COLO668 (cell line): ENCODE measurements at regions not wholly inside any gene's neighbourhood (a gene's known extent, or its start where the extent isn't known, plus 50 kb on each side); places are given as distances from the start of the nearest gene placed in this dataset.
"Not testable (repeated sequence)": the region's sequence is repeated elsewhere in the genome, so short reads cannot be mapped to it uniquely, and the experiment has no call there.

Experiments used
- DNase-seq: peaks from one replicate; lab custom pipeline; 2025; ENCODE audit not compliant: unreplicated experiment; lab: John Stamatoyannopoulos, UW

DNA sequence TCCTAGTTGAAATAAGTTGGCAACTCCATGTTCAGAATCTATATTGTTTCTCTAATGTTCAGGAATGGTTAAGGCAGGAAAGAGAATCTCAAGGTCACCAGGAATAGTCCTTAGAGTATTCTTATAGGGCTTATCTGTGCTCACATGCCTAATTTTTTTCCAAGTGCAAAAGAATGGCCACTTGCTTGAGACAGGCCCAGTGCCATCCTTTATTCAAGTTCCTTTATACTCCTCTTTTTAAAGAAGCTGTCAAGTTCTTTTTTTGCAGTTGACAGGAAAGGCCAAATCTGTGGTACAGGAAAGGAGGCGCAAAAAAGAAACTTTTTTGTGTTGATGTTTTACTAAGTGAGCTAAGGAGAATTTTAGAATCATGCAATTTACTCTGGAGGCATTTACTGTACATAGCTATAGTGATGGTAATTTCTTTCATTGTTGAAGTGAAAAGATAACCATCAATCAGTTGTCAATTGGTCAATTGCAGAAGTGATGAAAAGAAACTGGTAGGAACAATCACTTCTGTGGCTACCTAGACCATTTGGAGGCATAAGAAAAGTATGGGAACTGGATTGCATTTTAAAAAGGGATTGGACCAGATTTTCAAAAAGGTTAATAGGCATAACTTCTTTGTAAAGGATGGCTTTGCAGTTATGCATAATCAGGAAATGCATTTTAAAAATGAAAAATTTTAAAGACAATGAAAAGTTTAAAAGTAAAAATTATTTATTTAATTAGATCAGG, 102.5 kb upstream of the SOX2 start:
- no peak for DNase-seq

DNA sequence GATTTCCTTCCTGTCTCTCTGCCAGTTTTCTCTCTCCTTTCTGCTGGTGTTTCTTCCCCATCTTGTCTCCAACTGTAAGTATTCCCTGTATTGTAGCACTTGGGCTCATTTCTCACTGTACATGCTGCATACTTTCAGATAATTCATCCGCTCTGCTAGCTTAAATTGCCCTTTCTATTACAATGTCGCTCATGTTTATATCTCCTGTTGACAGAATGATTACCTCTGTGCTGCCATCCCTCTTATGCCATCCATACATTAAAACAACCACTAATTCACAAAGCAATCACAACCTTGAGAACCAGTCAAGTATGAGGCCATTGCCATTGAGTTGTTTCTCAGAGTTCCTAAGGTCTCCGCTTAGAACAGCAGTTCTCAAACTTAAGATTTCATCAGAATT, 107.5 kb upstream of the SOX2 start:
- no peak for DNase-seq

DNA sequence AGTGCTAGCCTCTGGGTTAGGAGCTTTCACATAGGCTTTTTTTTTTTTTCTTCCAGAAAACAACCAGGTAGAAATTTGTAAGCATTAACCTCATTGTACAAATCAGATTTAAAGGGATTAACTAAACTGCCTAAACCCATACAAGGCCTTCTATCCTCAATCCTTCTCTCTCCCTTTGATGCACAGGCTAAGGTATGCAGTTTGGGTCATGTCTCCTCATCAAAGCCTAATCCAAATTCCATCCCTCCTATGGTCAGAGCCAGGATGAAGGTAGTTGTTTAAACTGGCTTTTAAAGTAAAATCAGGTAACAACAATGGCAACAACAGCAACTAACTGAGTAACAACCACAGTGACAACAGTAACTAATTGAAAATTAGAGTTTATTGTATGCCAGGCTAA, 115.6 kb upstream of the SOX2 start:
- no peak for DNase-seq

- not testable (repeated sequence) for DNase-seq
These were observed 120.8 kb upstream of the SOX2 start for GRCh38 chr3:181590939-181591338.

- no peak for DNase-seq
These were observed 129.1 kb upstream of the SOX2 start for GRCh38 chr3:181582619-181583018.

- DNase-seq = no peak
These were observed 130.1 kb upstream of the SOX2 start for GRCh38 chr3:181581656-181582055.

DNA sequence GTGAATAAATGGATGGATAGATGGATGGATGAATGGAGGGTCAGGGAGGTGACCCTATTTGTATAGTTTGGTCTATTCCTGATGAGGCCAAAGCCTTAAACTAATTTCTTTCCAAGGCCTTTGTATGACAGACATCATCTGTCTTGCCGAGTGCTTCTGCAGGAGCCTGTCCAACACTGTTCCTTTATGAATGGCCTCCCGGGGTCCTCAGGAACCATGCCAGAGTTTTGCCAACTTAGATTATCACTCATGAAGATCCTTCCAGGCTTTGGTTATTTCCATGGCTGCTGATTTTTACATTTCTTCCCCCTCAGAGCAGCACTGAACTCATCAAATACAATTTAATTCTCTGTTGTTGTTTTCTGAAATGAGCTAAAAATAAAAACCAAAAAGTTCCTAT, 133.0 kb upstream of the SOX2 start:
- no peak for DNase-seq

- no peak for DNase-seq
These were observed 139.3 kb upstream of the SOX2 start for GRCh38 chr3:181572432-181572831.

- DNase-seq = no peak
These were observed 141.3 kb upstream of the SOX2 start for GRCh38 chr3:181570472-181570871.

DNA sequence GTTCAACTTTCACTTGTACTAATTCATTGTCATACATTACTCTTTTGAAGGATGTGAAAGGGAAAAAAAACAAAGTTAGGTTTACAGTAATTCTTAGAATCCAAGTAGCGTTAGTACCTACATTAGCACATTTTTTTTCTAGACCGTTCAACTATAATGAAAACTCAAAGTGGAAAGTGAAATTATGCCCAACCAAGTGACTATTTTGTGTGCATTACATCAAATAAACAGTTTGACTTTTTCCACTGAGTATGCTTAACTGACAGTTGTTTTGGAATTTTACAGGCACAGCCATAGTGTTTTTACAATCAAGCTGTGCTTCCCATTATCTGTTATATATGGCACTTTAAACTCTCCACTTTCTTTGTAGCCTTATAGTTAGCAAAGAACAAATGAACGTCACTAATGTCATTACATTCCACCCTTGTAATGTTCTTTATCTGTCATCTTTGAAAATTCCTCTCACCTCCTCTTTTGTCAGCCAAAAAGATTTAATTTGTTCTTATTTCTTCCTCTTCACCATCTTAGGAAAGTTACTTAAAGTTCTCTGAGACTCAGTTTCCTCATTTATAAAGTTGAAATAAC, 142.3 kb upstream of the SOX2 start:
- no peak for DNase-seq

DNA sequence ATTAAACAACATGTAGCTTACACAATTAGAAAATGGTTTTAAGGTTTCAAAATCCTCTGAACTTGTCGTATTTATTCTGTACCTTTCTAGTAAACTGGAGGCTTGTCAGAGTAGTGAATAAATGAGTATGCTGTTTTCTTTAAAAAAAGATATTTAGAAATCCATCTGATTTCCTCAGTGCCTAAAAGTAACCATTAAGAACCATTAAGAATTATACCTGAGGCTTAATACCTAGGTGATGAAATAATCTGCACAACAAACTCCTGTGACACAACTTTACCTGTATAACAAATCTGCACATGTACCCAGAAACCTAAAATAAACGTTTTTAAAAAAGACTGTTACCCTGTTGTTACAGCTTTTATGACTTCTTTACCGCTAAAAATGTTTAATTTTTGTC, 143.0 kb upstream of the SOX2 start:
- DNase-seq = no peak

GRCh38 chr3:181568248-181568647, 143.5 kb upstream of the SOX2 start:
- DNase-seq = no peak

DNA sequence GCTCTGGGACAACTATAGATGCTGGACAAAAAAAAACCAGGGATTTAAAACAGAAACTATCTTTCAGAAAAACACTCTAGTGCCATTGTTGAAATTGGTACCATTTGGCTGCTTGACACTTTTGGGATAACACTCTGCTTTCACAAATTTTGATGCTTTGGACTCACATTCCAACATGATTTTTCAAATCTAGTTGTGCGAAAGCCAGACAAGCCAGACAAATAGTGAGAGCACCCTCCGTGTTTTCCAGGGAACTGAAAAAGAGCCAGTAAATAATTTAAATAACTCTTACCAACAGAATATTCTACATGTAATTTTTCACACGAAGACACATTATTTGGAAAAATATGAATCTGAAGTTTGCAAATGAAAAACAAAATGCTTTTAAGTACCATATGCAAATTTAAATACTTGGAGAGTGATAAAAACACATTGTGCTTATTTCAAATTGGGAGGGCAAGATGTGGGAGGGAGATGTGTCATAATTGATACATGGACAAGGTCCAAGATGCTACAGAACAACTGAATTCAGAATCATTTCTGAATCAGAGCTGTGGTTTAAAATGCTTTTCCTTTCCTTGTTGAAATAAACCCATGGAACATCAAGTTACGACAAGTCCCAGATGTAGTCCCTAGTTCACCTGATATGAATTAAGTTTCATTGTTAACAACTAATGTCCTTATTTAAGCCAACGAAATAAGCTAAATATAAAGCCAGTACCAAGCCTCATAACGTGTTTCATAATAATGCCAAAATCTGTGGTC, 144.2 kb upstream of the SOX2 start:
- no peak for DNase-seq

- no peak for DNase-seq
These were observed 146.3 kb upstream of the SOX2 start for GRCh38 chr3:181565416-181565815.

DNA sequence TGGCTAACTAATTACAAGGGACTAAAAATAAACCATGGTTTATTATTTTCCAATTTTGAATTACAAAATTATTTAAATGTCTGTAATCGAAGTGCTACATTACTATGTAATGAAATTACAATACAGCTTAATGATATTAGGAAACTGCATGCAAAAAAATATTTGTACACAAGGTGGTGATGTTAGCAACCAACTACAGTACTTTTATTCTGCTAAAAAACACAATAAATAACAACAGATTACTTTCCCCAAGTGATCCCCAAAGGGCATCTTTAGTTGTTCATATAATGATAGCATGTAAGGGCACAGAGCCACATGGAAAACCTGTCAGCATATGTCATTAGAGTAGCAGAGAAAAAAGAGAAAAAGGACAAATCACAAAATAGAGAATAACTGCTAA, 147.5 kb upstream of the SOX2 start:
- no peak for DNase-seq

- no peak for DNase-seq
These were observed 150.3 kb upstream of the SOX2 start for GRCh38 chr3:181561139-181562031.

DNA sequence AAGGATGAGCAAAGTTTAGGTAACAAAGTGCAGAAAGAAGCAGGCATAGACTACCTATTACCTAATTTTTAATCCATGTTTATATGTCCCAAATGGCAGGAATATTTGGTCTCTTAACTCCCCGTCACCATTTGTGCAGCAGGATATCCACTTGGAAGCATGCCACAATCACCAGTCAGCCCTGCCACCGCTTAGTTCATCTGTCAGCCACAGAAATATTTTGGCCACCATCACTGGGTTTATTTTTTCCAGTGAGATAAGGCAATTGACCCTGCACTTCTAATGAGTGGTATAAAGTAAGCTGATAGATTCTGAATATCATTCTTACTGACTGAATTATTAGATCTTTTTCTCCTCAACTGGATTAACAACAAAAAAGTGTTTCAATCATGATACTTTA, 152.9 kb upstream of the SOX2 start:
- no peak for DNase-seq

GRCh38 chr3:181555681-181556080, 156.0 kb upstream of the SOX2 start:
- no peak for DNase-seq

- no peak for DNase-seq
These were observed 157.4 kb upstream of the SOX2 start for GRCh38 chr3:181554233-181554765.

- no peak for DNase-seq
These were observed 162.5 kb upstream of the SOX2 start for GRCh38 chr3:181549266-181549665.

- no peak for DNase-seq
These were observed 170.3 kb upstream of the SOX2 start for GRCh38 chr3:181541414-181541813.
